NCI-H2171 treated with DMSO at 0.1 percent for 48 hours (cell line): ENCODE measurements at regions not wholly inside any gene's neighbourhood (a gene's known extent, or its start where the extent isn't known, plus 50 kb on each side); places are given as distances from the start of the nearest gene placed in this dataset.
A peak's percentile ranks its signal among the peaks of the same experiment; 100 is the strongest.

Source experiments
- DNase-seq: peaks from one replicate; lab custom pipeline; 2025; lab: John Stamatoyannopoulos, UW

GRCh38 chr1:234845097-234845660 is 235.2 kb upstream of the IRF2BP2 start:
- DNase-seq: no peak

GRCh38 chr1:234844479-234845031 is 234.6 kb upstream of the IRF2BP2 start:
- DNase-seq: no peak

GRCh38 chr1:234843946-234844345 is 234.0 kb upstream of the IRF2BP2 start:
- no peak for DNase-seq

- DNase-seq: no peak
Observed at GRCh38 chr1:234842726-234843641, 233.0 kb upstream of the IRF2BP2 start.

GRCh38 chr1:234841710-234842231 is 231.8 kb upstream of the IRF2BP2 start:
- DNase-seq: no peak

GRCh38 chr1:234841281-234841680 is 231.3 kb upstream of the IRF2BP2 start:
- no peak for DNase-seq

- DNase-seq: no peak
Observed at GRCh38 chr1:234840843-234841242, 230.9 kb upstream of the IRF2BP2 start.

- DNase-seq: no peak
Observed at GRCh38 chr1:234840253-234840652, 230.3 kb upstream of the IRF2BP2 start.

GRCh38 chr1:234839663-234840062 is 229.7 kb upstream of the IRF2BP2 start:
- peak; percentile 23 for DNase-seq

- no peak for DNase-seq
Observed at GRCh38 chr1:234838820-234839219, 228.8 kb upstream of the IRF2BP2 start.

GRCh38 chr1:234838182-234838581 is 228.2 kb upstream of the IRF2BP2 start:
- DNase-seq: no peak

- DNase-seq: no peak
Observed at GRCh38 chr1:234837713-234838112, 227.7 kb upstream of the IRF2BP2 start.

- no peak for DNase-seq
Observed at GRCh38 chr1:234836776-234837357, 226.9 kb upstream of the IRF2BP2 start.

- no peak for DNase-seq
Observed at GRCh38 chr1:234836045-234836681, 226.2 kb upstream of the IRF2BP2 start.

- no peak for DNase-seq
Observed at GRCh38 chr1:234835239-234835638, 225.3 kb upstream of the IRF2BP2 start.

GRCh38 chr1:234833646-234834045 is 223.7 kb upstream of the IRF2BP2 start:
- DNase-seq: no peak

- no peak for DNase-seq
Observed at GRCh38 chr1:234833118-234833517, 223.1 kb upstream of the IRF2BP2 start.

- DNase-seq: no peak
Observed at GRCh38 chr1:234827656-234828055, 217.7 kb upstream of the IRF2BP2 start.

- no peak for DNase-seq
Observed at GRCh38 chr1:234827181-234827580, 217.2 kb upstream of the IRF2BP2 start.

GRCh38 chr1:234826352-234826751 is 216.4 kb upstream of the IRF2BP2 start:
- no peak for DNase-seq

GRCh38 chr1:234825498-234826165 is 215.7 kb upstream of the IRF2BP2 start:
- peak; percentile 50 for DNase-seq
